ENCODE measurements at regions not wholly inside any gene's neighbourhood (a gene's known extent, or its start where the extent isn't known, plus 50 kb on each side); places are given as distances from the start of the nearest gene placed in this dataset.

- DNase-seq: no peak
Observed at GRCh38 chr2:234146087-234146826, 95.8 kb downstream of the SPP2 start.

GRCh38 chr2:234145511-234145910 is 95.0 kb downstream of the SPP2 start:
- no peak for DNase-seq

GRCh38 chr2:234145057-234145456 is 94.6 kb downstream of the SPP2 start:
- no peak for DNase-seq

GRCh38 chr2:234143896-234144295 is 93.4 kb downstream of the SPP2 start:
- DNase-seq: no peak

GRCh38 chr2:234142530-234142929 is 92.0 kb downstream of the SPP2 start:
- DNase-seq: no peak

- DNase-seq: no peak
Observed at GRCh38 chr2:234139755-234140154, 89.3 kb downstream of the SPP2 start.

GRCh38 chr2:234138836-234139235 is 88.3 kb downstream of the SPP2 start:
- DNase-seq: no peak

- DNase-seq: no peak
Observed at GRCh38 chr2:234137400-234138014, 87.0 kb downstream of the SPP2 start.

- DNase-seq: no peak
Observed at GRCh38 chr2:234136461-234136860, 86.0 kb downstream of the SPP2 start.

GRCh38 chr2:234135750-234136221 is 85.3 kb downstream of the SPP2 start:
- DNase-seq: peak in 1 of 2 experiments; percentile 67

- DNase-seq: no peak
Observed at GRCh38 chr2:234134496-234134895, 84.0 kb downstream of the SPP2 start.

- no peak for DNase-seq
Observed at GRCh38 chr2:234133004-234133403, 82.5 kb downstream of the SPP2 start.

GRCh38 chr2:234130777-234131181 is 80.3 kb downstream of the SPP2 start:
- no peak for DNase-seq

GRCh38 chr2:234128606-234129005 is 78.1 kb downstream of the SPP2 start:
- DNase-seq: no peak
